Progenitor cell of endocrine pancreas (in vitro differentiated cells): ENCODE measurements at regions not wholly inside any gene's neighbourhood (a gene's known extent, or its start where the extent isn't known, plus 50 kb on each side); places are given as distances from the start of the nearest gene placed in this dataset.

ENCODE experiments used
- DNase-seq: peaks from one replicate; pipeline ENCODE4 v3.0.0; 2021; ENCODE audit warnings: low spot score; ENCODE audit not compliant: unreplicated experiment
- H3K27ac Mint-ChIP-seq: 2 replicates; pipeline ENCODE4 v1.8.0; 2021; ENCODE audit warnings: mild to moderate bottlenecking, moderate library complexity, mixed read lengths
- H3K27me3 Mint-ChIP-seq: 2 replicates; pipeline ENCODE4 v1.8.0; 2021; ENCODE audit warnings: mixed read lengths
- H3K36me3 Mint-ChIP-seq: 2 replicates; pipeline ENCODE4 v1.8.0; 2022; ENCODE audit warnings: mixed read lengths; ENCODE audit not compliant: insufficient read depth
- H3K4me1 Mint-ChIP-seq: 2 replicates; pipeline ENCODE4 v1.8.0; 2021; ENCODE audit warnings: low read depth, mixed read lengths
- H3K4me3 Mint-ChIP-seq: 2 replicates; pipeline ENCODE4 v1.8.0; 2021; ENCODE audit warnings: low read depth, mild to moderate bottlenecking, moderate library complexity, mixed read lengths
- H3K9me3 Mint-ChIP-seq: 2 replicates; pipeline ENCODE4 v1.8.0; 2021; ENCODE audit warnings: low read depth, mixed read lengths
- CTCF ChIP-seq: fragments of 200-600 bp; sonication (generic); IDR thresholded peaks from one replicate; pipeline ENCODE4 v1.5.0; 2021; ENCODE audit warnings: antibody characterized with exemption, mild to moderate bottlenecking; ENCODE audit not compliant: unreplicated experiment

GRCh38 chr9:84486663-84487062 lies 146.1 kb upstream of the SLC28A3 start:
- no peak for DNase-seq
- Mint-ChIP-seq H3K36me3 (no peaks in the 10 kb centered on the region), H3K27ac (no peak overlapping the region), H3K4me3 (no peak overlapping the region), H3K4me1 (peaks cover 2% of the 10 kb centered on the region), H3K9me3 (peaks cover 7% of the 10 kb centered on the region), H3K27me3 (peaks cover 3% of the 10 kb centered on the region)
- no peak for TF ChIP-seq CTCF

- Mint-ChIP-seq H3K4me1 (no peaks in the 10 kb centered on the region), H3K9me3 (peaks cover 7% of the 10 kb centered on the region), H3K4me3 (no peak overlapping the region), H3K27me3 (no peaks in the 10 kb centered on the region), H3K27ac (no peak overlapping the region), H3K36me3 (no peaks in the 10 kb centered on the region)
- no peak for TF ChIP-seq CTCF
- no peak for DNase-seq
Observed at GRCh38 chr9:84490206-84490841, 149.8 kb upstream of the SLC28A3 start.

- TF ChIP-seq CTCF, result no peak
- no peaks in the 10 kb centered on the region for H3K4me1 Mint-ChIP-seq
- peaks cover 4% of the 10 kb centered on the region for H3K9me3 Mint-ChIP-seq
- no peak overlapping the region for H3K4me3 Mint-ChIP-seq
- DNase-seq, result no peak
- no peaks in the 10 kb centered on the region for H3K27me3 Mint-ChIP-seq
- no peak overlapping the region for H3K27ac Mint-ChIP-seq
- H3K36me3 Mint-ChIP-seq, result no peaks in the 10 kb centered on the region
Observed at GRCh38 chr9:84490842-84491325, 150.3 kb upstream of the SLC28A3 start.

- H3K4me1 Mint-ChIP-seq, result no peaks in the 10 kb centered on the region
- no peak overlapping the region for H3K27ac Mint-ChIP-seq
- no peak overlapping the region for H3K4me3 Mint-ChIP-seq
- no peak for DNase-seq
- H3K9me3 Mint-ChIP-seq, result peaks cover 3% of the 10 kb centered on the region
- H3K27me3 Mint-ChIP-seq, result no peaks in the 10 kb centered on the region
- no peak for TF ChIP-seq CTCF
- H3K36me3 Mint-ChIP-seq, result no peaks in the 10 kb centered on the region
Observed at GRCh38 chr9:84492366-84493159, 152.0 kb upstream of the SLC28A3 start.

- Mint-ChIP-seq H3K9me3 (peaks cover 3% of the 10 kb centered on the region), H3K27ac (no peak overlapping the region), H3K36me3 (no peaks in the 10 kb centered on the region), H3K27me3 (no peaks in the 10 kb centered on the region), H3K4me1 (no peaks in the 10 kb centered on the region), H3K4me3 (no peak overlapping the region)
- TF ChIP-seq CTCF, result no peak
- no peak for DNase-seq
Observed at GRCh38 chr9:84493284-84493947, 152.9 kb upstream of the SLC28A3 start.
